HepG2 (cell line): ENCODE measurements at regions not wholly inside any gene's neighbourhood (a gene's known extent, or its start where the extent isn't known, plus 50 kb on each side); places are given as distances from the start of the nearest gene placed in this dataset.

Source experiments
- CBX5 ChIP-seq: sonication (generic); formaldehyde crosslinking; IDR thresholded peaks from 2 replicates; pipeline ENCODE4 v1.4.0; 2020; ENCODE audit warnings: missing genetic modification reagents, borderline replicate concordance
- FOXM1 ChIP-seq: sonication (generic); formaldehyde crosslinking; IDR thresholded peaks from 2 replicates; pipeline ENCODE4 v1.5.0; 2020; ENCODE audit warnings: missing genetic modification reagents
- KAT2B ChIP-seq: fragments of 150-350 bp; IDR thresholded peaks from 2 replicates; pipeline ENCODE4 v1.6.1; 2014; ENCODE audit warnings: low read depth, low read length, borderline replicate concordance
- PHF5A ChIP-seq: IDR thresholded peaks from one replicate; pipeline ENCODE4 v1.6.1; 2018; ENCODE audit warnings: low read depth, missing genetic modification reagents; ENCODE audit not compliant: unreplicated experiment
- POLR2A ChIP-seq, 2 experiments: IDR thresholded peaks; 2 replicates each; pipeline ENCODE4 v1.6.1; 2011; ENCODE audit warnings: low read depth in 2 of 2, low read length in 2 of 2, mild to moderate bottlenecking in 1 of 2, moderate library complexity in 1 of 2; ENCODE audit not compliant: insufficient read depth in 1 of 2
- POLR2AphosphoS5 ChIP-seq: IDR thresholded peaks from 2 replicates; pipeline ENCODE4 v1.6.1; 2012; ENCODE audit warnings: low read depth, low read length
- ZFP90 ChIP-seq: sonication (generic); formaldehyde crosslinking; IDR thresholded peaks from 2 replicates; pipeline ENCODE4 v1.8.0; 2022; ENCODE audit warnings: missing genetic modification reagents, mild to moderate bottlenecking, inconsistent platforms, borderline replicate concordance
- TF ChIP-seq, protein P1 (sequence below): sonication (generic); formaldehyde crosslinking; IDR thresholded peaks from 2 replicates; pipeline ENCODE4 v1.5.0; 2020; ENCODE audit warnings: mild to moderate bottlenecking, missing genetic modification reagents, moderate library complexity
- TF ChIP-seq, protein P2 (sequence below): sonication (generic); formaldehyde crosslinking; IDR thresholded peaks from 2 replicates; pipeline ENCODE4 v1.8.0; 2022; ENCODE audit warnings: mild to moderate bottlenecking, missing genetic modification reagents, moderate library complexity
- TF ChIP-seq, protein P3 (sequence below): IDR thresholded peaks from 2 replicates; pipeline ENCODE4 v1.6.1; 2016
- TF ChIP-seq, protein P4 (sequence below): sonication (generic); formaldehyde crosslinking; IDR thresholded peaks from 2 replicates; pipeline ENCODE4 v1.4.0; 2020; ENCODE audit warnings: mild to moderate bottlenecking, low read depth, missing genetic modification reagents

DNA sequence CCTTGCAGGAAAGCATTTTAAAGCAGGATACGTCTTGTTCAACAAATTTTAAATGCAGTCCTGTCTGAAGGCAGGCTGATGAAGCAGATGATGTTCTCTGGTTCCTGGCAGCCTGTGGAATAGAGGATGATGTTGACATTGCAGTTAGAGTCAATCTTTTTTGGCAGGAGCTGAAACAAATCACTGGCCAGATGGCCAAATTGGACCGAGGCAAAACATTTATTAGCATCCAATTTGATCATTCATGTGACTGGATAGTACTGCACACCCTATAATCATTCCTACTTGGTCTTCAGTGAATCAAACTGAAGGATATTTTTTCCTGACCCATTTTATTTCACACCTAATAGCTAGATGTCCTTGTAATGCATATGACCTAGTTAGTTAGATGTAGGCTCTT lies 172.2 kb upstream of the SLC10A2 start:
- TF ChIP-seq, protein P1, sequence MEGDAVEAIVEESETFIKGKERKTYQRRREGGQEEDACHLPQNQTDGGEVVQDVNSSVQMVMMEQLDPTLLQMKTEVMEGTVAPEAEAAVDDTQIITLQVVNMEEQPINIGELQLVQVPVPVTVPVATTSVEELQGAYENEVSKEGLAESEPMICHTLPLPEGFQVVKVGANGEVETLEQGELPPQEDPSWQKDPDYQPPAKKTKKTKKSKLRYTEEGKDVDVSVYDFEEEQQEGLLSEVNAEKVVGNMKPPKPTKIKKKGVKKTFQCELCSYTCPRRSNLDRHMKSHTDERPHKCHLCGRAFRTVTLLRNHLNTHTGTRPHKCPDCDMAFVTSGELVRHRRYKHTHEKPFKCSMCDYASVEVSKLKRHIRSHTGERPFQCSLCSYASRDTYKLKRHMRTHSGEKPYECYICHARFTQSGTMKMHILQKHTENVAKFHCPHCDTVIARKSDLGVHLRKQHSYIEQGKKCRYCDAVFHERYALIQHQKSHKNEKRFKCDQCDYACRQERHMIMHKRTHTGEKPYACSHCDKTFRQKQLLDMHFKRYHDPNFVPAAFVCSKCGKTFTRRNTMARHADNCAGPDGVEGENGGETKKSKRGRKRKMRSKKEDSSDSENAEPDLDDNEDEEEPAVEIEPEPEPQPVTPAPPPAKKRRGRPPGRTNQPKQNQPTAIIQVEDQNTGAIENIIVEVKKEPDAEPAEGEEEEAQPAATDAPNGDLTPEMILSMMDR (CRISPR knock-in tag) = no peak
- TF ChIP-seq ZFP90 (CRISPR knock-in tag) (no peak), POLR2AphosphoS5 (no peak), FOXM1 (CRISPR knock-in tag) (no peak), KAT2B (no peak), PHF5A (CRISPR knock-in tag) (no peak), POLR2A (IDR thresholded peaks at IDR 0.05; ENCODE audit: insufficient read depth in 1 of 2, low read depth in 2 of 2, low read length in 2 of 2) (no peak), CBX5 (no peak)
- TF ChIP-seq, protein P2, sequence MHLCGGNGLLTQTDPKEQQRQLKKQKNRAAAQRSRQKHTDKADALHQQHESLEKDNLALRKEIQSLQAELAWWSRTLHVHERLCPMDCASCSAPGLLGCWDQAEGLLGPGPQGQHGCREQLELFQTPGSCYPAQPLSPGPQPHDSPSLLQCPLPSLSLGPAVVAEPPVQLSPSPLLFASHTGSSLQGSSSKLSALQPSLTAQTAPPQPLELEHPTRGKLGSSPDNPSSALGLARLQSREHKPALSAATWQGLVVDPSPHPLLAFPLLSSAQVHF (CRISPR knock-in tag) = no peak
- TF ChIP-seq, protein P3, sequence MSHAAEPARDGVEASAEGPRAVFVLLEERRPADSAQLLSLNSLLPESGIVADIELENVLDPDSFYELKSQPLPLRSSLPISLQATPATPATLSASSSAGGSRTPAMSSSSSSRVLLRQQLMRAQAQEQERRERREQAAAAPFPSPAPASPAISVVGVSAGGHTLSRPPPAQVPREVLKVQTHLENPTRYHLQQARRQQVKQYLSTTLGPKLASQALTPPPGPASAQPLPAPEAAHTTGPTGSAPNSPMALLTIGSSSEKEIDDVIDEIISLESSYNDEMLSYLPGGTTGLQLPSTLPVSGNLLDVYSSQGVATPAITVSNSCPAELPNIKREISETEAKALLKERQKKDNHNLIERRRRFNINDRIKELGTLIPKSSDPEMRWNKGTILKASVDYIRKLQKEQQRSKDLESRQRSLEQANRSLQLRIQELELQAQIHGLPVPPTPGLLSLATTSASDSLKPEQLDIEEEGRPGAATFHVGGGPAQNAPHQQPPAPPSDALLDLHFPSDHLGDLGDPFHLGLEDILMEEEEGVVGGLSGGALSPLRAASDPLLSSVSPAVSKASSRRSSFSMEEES (CRISPR knock-in tag) = no peak
- TF ChIP-seq, protein P4, sequence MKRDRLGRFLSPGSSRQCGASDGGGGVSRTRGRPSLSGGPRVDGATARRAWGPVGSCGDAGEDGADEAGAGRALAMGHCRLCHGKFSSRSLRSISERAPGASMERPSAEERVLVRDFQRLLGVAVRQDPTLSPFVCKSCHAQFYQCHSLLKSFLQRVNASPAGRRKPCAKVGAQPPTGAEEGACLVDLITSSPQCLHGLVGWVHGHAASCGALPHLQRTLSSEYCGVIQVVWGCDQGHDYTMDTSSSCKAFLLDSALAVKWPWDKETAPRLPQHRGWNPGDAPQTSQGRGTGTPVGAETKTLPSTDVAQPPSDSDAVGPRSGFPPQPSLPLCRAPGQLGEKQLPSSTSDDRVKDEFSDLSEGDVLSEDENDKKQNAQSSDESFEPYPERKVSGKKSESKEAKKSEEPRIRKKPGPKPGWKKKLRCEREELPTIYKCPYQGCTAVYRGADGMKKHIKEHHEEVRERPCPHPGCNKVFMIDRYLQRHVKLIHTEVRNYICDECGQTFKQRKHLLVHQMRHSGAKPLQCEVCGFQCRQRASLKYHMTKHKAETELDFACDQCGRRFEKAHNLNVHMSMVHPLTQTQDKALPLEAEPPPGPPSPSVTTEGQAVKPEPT (CRISPR knock-in tag) = no peak
